Activated CD8-positive, alpha-beta memory T cell treated with anti-CD3 and anti-CD28 coated beads for 48 hours (primary cell): ENCODE measurements at regions not wholly inside any gene's neighbourhood (a gene's known extent, or its start where the extent isn't known, plus 50 kb on each side); places are given as distances from the start of the nearest gene placed in this dataset.

Experiments
- DNase-seq, 3 experiments: peaks; one replicate each; pipeline ENCODE4 v3.0.0-alpha.2; 2020; ENCODE audit warnings: low read depth in 2 of 3, low spot score in 2 of 3

DNA sequence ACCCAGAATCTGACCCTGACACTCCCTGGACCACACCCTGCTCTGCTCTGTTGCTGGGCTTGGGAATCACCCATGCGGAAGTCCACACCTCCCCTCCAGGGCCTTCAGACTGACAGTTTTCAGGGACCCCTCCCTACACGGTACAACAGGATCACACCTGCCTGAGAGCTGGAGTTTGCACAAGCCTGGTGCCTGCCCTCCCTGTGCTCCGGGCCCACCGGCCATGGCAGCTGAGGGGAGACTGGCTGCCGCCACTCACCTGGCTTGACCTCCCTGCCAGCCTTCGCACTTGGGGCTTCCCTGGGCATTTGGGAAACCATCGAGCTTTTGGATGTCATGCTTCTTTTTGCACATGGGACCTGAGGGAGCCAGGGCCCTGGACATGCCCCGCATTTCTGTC, 95.9 kb upstream of the ANKRD34C start:
- DNase-seq: no peak

DNA sequence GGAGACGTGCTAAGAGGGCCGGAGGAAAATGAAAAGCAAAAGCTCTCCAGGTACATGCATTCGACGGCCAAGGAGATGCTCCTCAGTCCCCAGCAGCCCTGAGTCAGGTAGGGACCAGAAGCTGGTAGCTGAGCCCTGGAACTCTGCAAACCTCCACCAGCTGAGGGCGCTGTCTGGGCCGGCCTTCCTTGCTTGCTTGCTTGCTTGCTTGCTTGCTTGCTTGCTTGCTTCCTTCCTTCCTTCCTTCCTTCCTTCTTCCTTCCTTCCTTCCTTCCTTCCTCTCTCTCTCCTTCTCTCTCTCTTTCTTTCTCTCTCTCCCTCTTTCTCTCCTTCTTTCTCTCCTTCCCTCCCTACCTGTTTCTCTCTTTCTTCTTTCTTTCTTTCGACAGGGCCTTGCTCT, 94.6 kb upstream of the RASGRF1 start:
- DNase-seq: peak in 1 of 3 experiments; percentile 7

DNA sequence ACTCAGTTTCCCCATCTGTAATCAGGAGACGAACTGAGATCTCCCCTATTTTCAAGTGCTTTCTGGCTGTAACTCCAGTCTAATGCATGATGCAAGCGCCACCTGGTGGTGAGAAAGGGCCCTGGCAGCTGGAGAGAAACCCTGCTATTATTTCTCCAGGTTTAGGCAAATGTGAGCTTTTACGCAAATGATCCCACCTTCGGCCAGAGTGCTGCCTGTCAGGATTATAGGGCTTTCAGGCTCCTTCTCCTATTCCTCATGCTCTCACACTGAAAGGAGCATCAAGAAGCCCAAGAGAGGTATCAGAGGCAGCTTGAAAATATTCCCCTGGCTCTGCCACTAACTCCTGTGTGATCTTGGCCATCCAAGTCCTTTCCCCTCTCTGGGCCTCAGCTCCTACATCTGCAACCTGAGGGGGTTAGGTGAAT, 93.9 kb upstream of the RASGRF1 start:
- DNase-seq: peak; percentile 13 to 65 (median 40)

DNA sequence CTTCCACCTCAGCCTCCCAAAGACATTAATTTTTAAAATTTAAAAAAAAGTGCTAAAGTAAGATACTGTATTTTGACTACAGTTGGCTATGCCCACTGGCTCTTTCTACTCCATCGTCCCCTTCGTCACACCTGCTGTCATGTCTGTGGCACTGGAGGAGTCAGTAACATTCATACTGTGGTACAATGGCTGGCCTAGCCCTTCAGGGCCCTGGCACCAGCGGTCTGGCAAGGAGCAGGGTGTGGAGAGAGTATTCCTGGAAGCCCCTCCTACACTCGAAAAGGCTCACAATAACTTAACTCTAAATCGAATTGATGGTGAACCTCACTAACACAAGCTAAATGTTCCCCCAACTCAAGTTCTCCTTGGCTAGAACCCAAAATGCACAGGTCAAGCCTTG, 89.7 kb upstream of the RASGRF1 start:
- no peak for DNase-seq

DNA sequence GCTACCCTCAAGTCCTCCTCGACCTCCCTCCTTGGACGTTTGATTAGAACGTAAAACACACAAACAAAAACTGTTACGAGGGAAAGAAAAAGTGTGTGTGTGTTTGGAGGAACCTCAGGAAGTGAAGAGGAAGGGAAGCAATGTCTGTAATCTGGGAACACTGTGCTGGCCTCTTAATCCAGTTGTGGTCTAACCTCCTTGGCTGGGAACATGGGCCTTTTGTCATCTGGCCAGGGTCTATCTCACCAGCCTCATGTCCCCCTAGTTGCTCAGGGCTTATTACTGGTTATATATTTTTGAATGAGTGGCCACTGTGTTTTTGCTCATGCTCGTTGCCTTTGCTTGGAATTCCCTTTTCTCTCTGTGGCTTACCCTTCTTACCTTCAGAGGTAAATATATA, 89.0 kb upstream of the RASGRF1 start:
- no peak for DNase-seq

DNA sequence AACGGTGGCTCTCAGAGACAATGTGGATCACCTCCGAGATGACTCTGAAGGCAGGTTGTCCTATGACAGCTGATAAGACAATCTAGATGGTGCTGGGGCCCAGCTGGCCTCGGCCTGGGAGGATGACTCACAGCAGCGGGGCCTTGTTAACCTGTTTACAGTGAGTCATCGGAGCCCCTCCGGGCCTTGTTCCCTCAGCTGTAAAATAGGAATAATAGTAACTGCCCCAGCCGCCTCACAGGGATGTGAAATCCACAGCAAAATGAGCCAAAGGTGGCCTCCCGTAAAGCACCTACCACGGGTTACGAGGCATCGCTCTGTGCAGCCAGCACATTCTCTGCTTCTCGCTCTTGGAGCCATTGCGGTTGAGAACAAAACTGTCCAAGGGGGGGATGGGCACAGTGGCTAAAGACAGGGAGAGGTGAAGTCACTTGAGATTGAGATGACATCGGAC, 88.6 kb upstream of the RASGRF1 start:
- no peak for DNase-seq

DNA sequence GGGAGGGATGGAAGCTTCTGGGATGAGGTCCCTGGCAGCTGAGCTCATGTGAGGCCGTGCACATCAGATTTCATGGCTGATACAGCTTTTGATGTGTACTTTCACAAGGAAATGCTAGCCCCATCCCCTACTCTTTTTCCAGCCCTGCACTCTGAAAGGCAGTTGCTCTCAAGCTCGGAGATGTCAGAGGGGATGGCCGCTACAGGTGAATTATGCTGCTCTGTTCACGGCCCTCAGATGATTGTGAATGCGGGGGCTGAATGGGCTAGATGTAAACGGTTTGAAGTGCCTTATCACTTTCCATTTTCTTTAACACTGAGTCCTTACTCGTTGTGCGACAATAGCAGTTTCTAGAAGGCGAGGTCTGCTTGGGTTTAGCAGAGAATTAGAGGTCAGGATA, 88.0 kb upstream of the RASGRF1 start:
- DNase-seq: no peak

DNA sequence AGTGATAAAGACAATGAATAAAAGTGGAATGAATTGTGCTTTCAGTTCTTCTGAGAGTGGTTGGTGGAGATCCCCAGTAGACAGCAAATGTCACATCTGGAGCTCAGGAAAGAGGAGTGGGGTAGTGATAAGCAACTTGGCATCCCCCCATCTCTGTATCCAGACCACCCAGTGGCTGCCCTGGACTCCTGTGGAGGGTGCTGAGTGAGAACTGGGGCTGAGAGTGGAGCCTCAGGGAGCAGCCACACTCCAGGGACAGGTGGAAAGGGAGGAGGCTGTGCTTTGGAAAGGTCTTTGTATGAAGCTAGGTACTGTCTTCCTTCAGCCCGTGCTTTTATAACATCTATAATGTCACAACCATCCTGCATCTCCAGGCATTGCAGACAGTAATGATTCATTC, 85.6 kb upstream of the RASGRF1 start:
- DNase-seq: no peak

DNA sequence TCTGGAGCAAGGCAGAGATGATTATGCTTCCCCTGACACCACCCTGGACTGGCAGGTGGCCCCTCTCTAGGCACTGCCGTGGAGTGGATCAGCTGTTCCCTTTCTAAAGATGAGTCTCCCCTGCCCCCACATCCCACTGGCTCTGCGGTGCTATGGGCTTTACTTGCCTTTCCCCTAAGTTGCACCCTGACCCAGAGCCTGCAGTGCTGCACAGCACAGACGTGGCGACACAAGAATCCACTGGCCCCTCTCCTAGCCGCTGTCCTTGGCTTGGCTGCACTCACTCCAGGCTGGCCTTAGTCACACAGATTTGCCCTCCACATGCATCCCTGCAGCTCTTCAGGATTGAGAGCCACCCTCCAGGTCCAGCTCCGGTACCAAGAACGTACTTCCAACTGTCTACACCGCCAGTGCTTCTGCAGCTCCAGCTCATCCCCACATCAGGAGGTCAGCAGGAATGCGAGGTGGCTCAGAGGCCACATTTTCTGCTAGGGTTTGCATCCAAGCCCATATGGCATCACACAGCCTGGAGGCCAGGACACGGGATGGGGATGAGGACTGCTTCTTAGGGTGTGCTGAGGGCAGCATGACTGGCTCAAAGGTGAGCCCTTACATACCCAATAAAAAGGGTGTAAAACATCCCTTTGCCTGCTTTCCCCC, 82.4 kb upstream of the RASGRF1 start:
- DNase-seq: no peak

DNA sequence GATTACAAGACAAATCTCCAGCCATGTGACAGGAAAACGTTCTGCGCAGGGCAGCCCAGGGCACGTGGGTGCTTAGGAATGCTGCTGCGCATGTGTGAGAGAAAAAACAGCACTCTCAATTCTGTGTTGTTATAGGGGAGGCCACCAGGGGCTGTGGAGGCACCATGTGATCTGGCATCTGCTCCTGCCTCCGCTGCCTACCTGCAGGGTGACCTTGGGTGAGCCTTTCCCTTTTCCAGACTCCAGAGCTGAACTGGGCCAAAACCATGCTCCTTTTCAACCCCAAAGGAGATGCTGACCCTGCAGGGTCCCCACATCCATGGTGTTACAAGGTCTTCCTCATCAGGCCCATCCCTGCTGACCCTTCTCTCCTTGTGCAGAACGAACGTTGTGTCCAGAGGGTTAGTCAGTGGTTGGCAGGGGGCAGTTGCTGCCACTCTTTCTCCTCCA, 81.5 kb upstream of the RASGRF1 start:
- DNase-seq: no peak

DNA sequence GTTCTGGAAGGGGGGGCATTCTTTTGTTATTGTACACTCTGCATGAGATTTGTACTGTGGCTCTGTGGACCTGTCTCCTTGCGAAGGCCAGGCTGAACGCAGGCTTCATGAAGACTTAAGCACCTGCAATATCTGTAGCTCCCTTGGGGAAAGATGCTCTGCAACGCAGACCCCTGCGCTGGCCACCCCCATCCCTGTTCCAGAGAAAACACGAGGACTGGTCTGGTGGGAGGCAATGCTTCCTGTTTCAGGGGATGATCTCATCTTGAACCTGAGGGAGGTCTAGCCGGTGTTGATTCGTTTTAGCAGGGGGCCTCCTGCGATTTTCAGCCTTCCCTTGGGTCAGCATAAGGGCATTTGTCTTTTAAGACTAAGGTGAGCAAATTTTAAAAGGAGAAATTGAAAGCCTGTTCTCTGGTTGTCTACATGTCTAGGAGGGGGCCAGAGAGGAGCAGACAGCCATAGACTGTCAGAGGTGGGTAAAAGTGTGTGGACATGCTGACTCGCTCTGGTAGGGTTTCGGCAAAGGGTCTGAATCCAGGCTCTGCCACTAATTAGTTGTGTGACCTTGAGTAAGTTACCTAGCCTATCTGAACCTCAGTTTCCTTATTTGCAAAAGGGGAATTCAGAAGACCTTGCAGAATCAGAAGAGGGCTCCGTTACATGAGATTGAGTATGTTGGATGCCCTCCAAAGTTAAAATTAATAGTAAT, 80.9 kb upstream of the RASGRF1 start:
- no peak for DNase-seq

DNA sequence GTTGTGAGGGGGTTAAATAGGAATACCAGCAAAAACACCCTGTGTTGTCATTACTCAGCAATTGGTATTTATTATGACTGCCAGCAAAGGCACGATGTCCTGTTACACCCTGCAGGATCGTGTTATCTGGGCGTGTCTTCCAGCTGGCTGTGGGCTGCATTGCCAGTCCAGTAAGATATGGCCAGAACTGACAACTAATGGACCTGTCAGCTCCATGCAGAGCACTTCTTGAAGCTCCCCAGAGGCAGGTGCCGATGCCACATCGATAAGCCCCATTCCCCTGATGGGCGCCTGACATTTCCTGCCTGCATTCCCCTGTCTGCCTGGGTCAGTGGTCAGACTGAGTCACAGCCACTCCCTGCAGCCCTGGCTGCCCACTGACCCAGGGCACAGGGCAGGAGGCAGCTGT, 79.7 kb upstream of the RASGRF1 start:
- DNase-seq: no peak

DNA sequence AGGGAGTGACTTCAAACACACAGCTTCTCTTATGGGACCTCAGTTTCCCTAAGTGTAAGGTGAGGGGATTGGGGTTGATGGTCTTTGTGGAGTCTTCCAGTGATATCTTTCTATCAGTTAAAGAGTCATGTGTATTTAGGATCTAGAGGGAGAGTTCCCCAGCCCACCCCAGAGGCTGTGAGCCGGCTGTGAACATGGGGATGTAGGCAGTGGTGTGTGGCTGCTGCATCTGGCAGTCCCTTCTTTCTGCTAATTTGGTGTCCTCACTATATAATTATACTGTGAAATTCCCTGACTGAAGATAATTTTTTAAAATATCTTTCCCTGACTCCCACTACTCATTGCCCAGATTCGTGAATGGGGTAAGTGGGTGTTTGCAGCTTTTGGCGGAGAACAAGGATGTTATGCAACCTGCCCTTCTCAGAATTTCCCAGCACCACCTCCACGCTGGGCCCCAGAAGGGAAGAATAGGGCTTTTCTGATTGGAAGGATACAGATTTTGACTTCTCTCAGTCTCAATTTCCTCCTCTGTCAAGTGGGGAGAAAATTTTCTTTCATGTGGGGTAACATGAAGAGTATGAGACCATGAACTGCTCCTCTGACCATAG, 79.0 kb upstream of the RASGRF1 start:
- DNase-seq: no peak

DNA sequence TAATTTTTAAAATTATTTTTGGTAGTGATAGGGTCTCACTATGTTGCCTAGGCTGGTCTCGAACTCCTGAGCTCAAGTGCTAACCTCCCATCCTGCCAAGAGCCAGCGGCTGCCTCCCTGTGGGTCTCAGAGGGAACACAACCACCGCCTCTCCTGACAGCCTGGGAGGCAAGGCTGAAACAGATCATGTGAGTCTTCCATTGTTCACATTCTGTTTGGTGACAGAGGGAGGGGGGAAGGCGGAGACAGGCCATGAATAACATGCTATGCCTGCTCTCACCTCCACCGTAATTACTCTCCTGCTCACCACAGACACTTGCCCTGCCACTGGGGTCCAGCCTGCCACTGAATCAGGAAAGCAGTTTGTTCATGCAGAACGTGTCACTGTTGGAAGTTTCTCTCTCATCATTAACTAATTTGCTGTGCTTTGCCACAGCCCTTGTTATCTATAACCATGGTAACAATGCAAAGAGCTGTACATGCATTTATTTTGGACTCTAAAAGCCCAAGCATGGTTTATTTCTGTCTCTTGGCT, 78.4 kb upstream of the RASGRF1 start:
- DNase-seq: no peak

DNA sequence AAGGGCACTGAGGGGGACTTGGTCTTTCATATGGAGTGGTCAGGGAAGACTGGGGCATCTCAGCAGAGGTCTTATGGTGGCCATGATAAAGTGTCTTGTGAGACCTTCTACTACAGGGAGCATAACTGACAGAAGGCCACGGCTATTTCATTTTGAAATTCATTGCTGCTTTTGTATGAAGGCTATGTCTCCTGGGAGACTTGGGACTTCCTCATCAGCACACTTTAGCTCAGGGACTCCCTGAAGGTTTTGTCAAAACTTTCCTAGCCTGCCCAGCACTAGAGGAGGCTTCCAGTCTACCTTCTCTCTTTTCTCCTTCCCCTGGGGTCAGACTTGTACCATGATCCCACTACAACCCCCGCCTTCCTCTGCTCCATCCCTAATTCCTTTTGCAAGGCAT, 77.2 kb upstream of the RASGRF1 start:
- DNase-seq: no peak

DNA sequence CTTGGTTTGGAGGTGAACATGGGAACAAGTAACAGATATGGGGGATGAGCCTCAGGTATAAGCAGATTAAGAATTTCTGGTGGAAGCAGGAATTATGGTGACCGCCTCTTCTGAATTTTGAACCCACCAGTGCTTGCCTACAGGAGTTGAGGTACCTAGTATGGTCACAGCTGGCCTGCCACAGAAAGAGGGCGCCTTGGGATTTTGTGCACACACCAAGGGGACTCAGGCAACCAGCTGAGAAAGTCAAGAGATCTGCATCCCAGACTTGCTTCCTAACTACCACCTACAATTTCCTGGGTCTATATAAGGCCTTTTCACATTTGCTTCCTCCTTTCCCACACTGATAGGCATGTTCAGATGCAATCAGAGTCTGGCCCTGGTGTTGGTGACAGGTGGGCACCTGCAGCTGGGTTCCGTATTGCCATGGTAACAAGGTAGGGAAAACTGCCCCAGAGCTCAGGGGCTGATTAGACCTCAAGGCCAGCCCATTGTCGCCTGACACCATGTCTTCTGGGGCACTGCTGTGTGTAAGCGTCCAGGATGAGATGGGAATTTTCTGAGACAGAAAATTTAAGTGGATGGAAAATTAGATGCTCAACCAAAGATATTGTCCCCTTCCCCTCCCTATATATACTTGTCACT, 75.9 kb upstream of the RASGRF1 start:
- DNase-seq: no peak

DNA sequence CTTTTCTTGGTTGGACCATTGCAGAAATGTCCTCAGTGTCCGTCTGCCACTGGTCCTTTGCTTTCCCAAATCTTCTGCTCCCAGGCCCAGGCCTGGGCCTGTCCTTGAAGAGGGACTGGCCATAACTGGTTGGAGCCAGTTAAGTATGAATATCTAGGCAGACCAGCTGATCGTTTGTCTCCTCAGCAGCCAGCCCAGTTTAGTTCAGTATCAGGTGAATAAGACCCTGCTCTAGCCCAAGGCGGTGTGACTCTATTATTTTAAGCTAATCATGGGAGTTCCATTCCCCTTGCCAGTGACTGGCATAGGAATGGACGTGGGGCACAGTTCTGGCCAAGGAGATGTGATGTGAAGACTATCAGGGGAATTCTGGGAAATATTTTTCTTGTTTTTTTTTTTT, 73.9 kb upstream of the RASGRF1 start:
- DNase-seq: no peak

DNA sequence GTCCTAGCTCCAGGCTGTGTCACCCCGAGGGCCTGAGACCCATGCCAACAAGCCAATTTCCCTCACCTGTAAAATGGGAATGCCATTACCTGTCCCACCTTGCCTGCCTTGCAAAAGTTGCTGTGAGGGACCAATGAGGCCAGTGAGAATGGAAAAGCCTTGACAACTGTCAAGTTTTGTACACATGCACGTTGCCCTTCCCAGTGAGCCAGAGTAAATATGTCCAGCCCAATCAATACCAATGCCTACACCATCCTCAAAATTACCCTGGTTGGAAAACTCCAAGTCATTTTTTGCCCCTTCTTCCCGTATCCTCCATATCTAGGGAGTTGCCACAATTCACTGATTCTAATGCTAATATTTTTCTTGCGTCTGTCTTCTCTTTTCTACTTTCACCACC, 73.5 kb upstream of the RASGRF1 start:
- no peak for DNase-seq

DNA sequence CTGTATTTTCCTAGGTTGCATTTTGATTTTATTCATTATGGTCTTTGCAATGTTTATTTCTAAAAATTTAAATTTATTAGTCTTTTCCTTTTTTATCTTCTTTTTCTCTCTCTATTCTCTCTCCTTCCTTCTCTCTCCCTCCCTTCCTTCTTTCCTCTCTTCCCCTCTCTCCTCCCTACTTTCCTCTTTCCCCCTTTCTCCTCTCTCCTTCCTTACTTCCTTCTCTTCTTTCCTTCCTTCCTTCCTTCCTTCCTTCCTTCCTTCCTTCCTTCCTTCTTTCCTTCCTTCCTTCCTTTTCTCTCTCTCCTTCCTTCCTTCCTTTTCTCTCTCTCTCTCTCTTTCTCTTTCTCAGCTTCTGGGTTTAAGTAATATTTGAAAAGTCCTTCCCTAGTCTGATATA, 72.8 kb upstream of the RASGRF1 start:
- DNase-seq: no peak

DNA sequence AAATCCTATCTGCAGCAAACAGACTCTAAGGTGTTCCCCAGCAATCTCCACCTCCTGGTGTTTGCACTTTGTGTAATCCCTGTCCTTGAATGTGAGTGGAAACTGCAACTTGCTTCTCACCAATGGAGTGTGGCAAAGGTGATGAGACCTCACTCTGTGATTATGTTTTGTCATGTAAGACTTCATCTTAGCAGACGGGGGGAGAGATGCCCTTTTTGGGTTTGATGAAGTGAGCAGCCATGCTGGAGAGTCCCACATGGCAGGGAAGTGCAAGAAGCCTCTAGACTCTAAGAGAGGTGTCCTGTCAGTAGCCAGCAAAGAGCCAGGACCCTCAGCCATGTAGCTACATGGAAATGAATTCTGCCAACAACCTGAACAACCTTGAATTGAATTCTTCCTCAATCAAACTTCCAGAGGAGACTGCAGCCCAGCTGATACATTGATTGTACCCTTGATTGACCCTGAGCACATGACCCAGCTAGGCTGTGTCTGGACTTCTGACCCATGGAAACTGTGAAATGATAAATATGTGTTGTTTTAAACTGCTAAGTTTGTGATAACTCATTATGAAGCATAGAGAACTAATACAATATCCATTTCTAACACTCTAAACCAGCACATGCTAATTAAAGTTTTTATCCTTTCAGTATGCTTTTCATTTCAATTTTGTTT, 71.4 kb upstream of the RASGRF1 start:
- DNase-seq: no peak

DNA sequence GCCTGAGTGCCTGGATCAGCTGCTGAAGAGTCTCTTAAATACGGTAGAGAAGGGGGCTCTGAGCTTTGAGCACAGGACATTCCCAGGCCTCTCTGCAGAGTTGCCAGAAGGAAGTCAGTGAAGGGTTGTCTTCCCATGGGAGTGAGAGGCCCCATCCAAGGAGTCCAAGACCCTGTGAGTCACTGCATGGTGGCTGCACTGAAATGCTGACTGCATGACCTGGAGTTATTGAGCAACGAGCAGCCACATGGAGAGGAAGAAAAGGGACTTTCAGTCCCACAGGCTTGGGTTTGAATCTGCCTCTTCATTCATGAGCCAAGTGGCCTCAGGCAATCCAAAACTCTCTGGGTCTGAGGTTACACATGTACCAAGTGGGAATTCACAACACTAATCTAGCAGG, 69.6 kb upstream of the RASGRF1 start:
- DNase-seq: no peak
